ENCODE measurements at regions not wholly inside any gene's neighbourhood (a gene's known extent, or its start where the extent isn't known, plus 50 kb on each side); places are given as distances from the start of the nearest gene placed in this dataset.

GRCh38 chr1:208788013-208788540 lies 543.9 kb upstream of the PLXNA2 start:
- no peak for TF ChIP-seq CTCF (IDR thresholded peaks at IDR 0.05; ENCODE audit: low read length)
- no peak for TF ChIP-seq EZH2 (optimal IDR thresholded peaks at IDR 0.05; ENCODE audit: low read depth, low read length)
- no peak for TF ChIP-seq EZH2phosphoT487 (IDR thresholded peaks at IDR 0.05; ENCODE audit: low read length)

Data from MM.1S (cell line).